Mesenchymal stem cell (in vitro differentiated cells and primary cell): ENCODE measurements at regions not wholly inside any gene's neighbourhood (a gene's known extent, or its start where the extent isn't known, plus 50 kb on each side); places are given as distances from the start of the nearest gene placed in this dataset.
"Not testable (repeated sequence)": the region's sequence is repeated elsewhere in the genome, so short reads cannot be mapped to it uniquely, and the experiment has no call there.

ENCODE experiments used
- DNase-seq: peaks from one replicate; pipeline ENCODE4 v3.0.0-alpha.2; 2013
- H2AFZ ChIP-seq: one replicate; pipeline ENCODE4 v1.6.1; 2013; ENCODE audit warnings: low read depth, mild to moderate bottlenecking, control low read depth, inconsistent platforms, low read length, moderate library complexity
- H2AK5ac ChIP-seq: 2 replicates; pipeline ENCODE4 v1.6.1; 2013; ENCODE audit warnings: low read length, moderate library complexity, mild to moderate bottlenecking, inconsistent platforms; ENCODE audit not compliant: severe bottlenecking
- H2BK120ac ChIP-seq: one replicate; pipeline ENCODE4 v1.6.1; 2013; ENCODE audit warnings: low read depth, mild to moderate bottlenecking, inconsistent platforms, low read length, moderate library complexity
- H2BK12ac ChIP-seq, 2 experiments: one replicate each; pipeline ENCODE4 v1.6.1; 2013; ENCODE audit warnings: inconsistent platforms in 2 of 2, low read length in 2 of 2, mild to moderate bottlenecking in 2 of 2, moderate library complexity in 2 of 2, control low read depth in 1 of 2
- H2BK15ac ChIP-seq: one replicate; pipeline ENCODE4 v1.6.1; 2013; ENCODE audit warnings: mild to moderate bottlenecking, low read depth, inconsistent platforms; ENCODE audit not compliant: poor library complexity, severe bottlenecking
- H2BK5ac ChIP-seq: 2 replicates; pipeline ENCODE4 v1.6.1; 2013; ENCODE audit warnings: low read depth, mild to moderate bottlenecking, low read length, control low read depth, inconsistent platforms; ENCODE audit not compliant: poor library complexity, severe bottlenecking
- H3K14ac ChIP-seq, 2 experiments: one replicate each; pipeline ENCODE4 v1.6.1; 2013; ENCODE audit warnings: inconsistent platforms in 2 of 2, low read length in 2 of 2, control low read depth in 1 of 2, mild to moderate bottlenecking in 1 of 2, moderate library complexity in 1 of 2
- H3K18ac ChIP-seq, 2 experiments: one replicate each; pipeline ENCODE4 v1.6.1; 2013; ENCODE audit warnings: inconsistent platforms in 2 of 2, low read length in 2 of 2, control low read depth in 1 of 2, low read depth in 1 of 2, mild to moderate bottlenecking in 1 of 2
- H3K23ac ChIP-seq, 2 experiments: one replicate each; pipeline ENCODE4 v1.6.1; 2013; ENCODE audit warnings: inconsistent platforms in 2 of 2, low read length in 2 of 2, mild to moderate bottlenecking in 2 of 2, moderate library complexity in 2 of 2, control low read depth in 1 of 2
- H3K27ac ChIP-seq: 2 replicates; pipeline ENCODE4 v1.5.1; 2013; ENCODE audit warnings: mild to moderate bottlenecking, moderate library complexity, low read length, control low read depth, inconsistent platforms; ENCODE audit not compliant: poor library complexity, severe bottlenecking
- H3K27me3 ChIP-seq, 2 experiments: 2 replicates each; pipeline versions ENCODE4 v1.6.1 to v1.7.0; 2013; ENCODE audit warnings: low read length in 2 of 2, mild to moderate bottlenecking in 2 of 2, moderate library complexity in 2 of 2, control low read depth in 1 of 2, inconsistent platforms in 1 of 2; ENCODE audit not compliant: control insufficient read depth in 1 of 2, insufficient read depth in 1 of 2
- H3K36me3 ChIP-seq, 2 experiments: 2 replicates each; pipeline versions ENCODE4 v1.6.1 to v1.7.0; 2013; ENCODE audit warnings: low read length in 2 of 2, control low read depth in 1 of 2, inconsistent platforms in 1 of 2, low read depth in 1 of 2, mild to moderate bottlenecking in 1 of 2; ENCODE audit not compliant: insufficient read depth in 2 of 2, control insufficient read depth in 1 of 2
- H3K4ac ChIP-seq, 2 experiments: one replicate each; pipeline ENCODE4 v1.6.1; 2013; ENCODE audit warnings: inconsistent platforms in 2 of 2, low read length in 2 of 2, mild to moderate bottlenecking in 2 of 2, moderate library complexity in 2 of 2, control low read depth in 1 of 2, low read depth in 1 of 2
- H3K4me1 ChIP-seq: 2 replicates; pipeline ENCODE4 v1.6.1; 2013; ENCODE audit warnings: low read depth, low read length, control low read depth; ENCODE audit not compliant: control insufficient read depth, insufficient read depth
- H3K4me2 ChIP-seq: 2 replicates; pipeline ENCODE4 v1.6.1; 2013; ENCODE audit warnings: low read length, mild to moderate bottlenecking, inconsistent platforms; ENCODE audit not compliant: poor library complexity, severe bottlenecking
- H3K4me3 ChIP-seq, 2 experiments: 2 replicates each; pipeline versions ENCODE4 v1.5.1 to v1.7.0; 2013; ENCODE audit warnings: low read length in 2 of 2, mild to moderate bottlenecking in 2 of 2, control low read depth in 1 of 2, low read depth in 1 of 2; ENCODE audit not compliant: insufficient read depth in 1 of 2
- H3K79me1 ChIP-seq: replicated peaks from 2 replicates; pipeline ENCODE4 v1.6.1; 2013; ENCODE audit warnings: mild to moderate bottlenecking, control low read depth, low read length, inconsistent platforms; ENCODE audit not compliant: poor library complexity, severe bottlenecking
- H3K9ac ChIP-seq: 2 replicates; pipeline ENCODE4 v1.7.0; 2013; ENCODE audit warnings: mild to moderate bottlenecking, low read length, moderate library complexity
- H3K9me3 ChIP-seq: 2 replicates; pipeline ENCODE4 v1.7.0; 2013; ENCODE audit warnings: mild to moderate bottlenecking, low read length; ENCODE audit not compliant: control insufficient read depth
- H4K8ac ChIP-seq: one replicate; pipeline ENCODE4 v1.6.1; 2013; ENCODE audit warnings: inconsistent platforms, mild to moderate bottlenecking, low read length, moderate library complexity
- H4K91ac ChIP-seq: one replicate; pipeline ENCODE4 v1.6.1; 2013; ENCODE audit warnings: mild to moderate bottlenecking, low read length, inconsistent platforms
- WGBS: methylation state at CpG from one replicate; pipeline ENCODE4 v1.1.7; 2013; ENCODE audit warnings: mixed read lengths; 5-methylcytosine and 5-hydroxymethylcytosine counted together

- not testable (repeated sequence) for H3K4me1 ChIP-seq, H3K27me3 ChIP-seq, H4K91ac ChIP-seq, H3K36me3 ChIP-seq, H4K8ac ChIP-seq, H2BK15ac ChIP-seq, H3K14ac ChIP-seq, H3K4ac ChIP-seq, H3K4me3 ChIP-seq, H3K27ac ChIP-seq, H2BK5ac ChIP-seq, H3K9ac ChIP-seq, H2BK12ac ChIP-seq, DNase-seq, H2BK120ac ChIP-seq, H3K9me3 ChIP-seq, H3K23ac ChIP-seq, H3K18ac ChIP-seq, H3K79me1 ChIP-seq, H3K4me2 ChIP-seq, H2AFZ ChIP-seq, H2AK5ac ChIP-seq
- WGBS = no CpG with 5 or more reads among the region's 3 CpGs
Measured at GRCh38 chr17:20387549-20387948, 79.8 kb downstream of the LGALS9B start.

GRCh38 chr17:20381358-20382300 is 85.7 kb downstream of the LGALS9B start:
- 0% methylated on average over 1 of the region's 20 CpGs for WGBS
- not testable (repeated sequence) for H3K79me1 ChIP-seq, H3K4me3 ChIP-seq, H4K91ac ChIP-seq, H3K4me1 ChIP-seq, H3K14ac ChIP-seq, H2AFZ ChIP-seq, H3K27me3 ChIP-seq, H4K8ac ChIP-seq, H2BK12ac ChIP-seq, H3K27ac ChIP-seq, H3K4me2 ChIP-seq, H3K36me3 ChIP-seq, H2BK5ac ChIP-seq, H3K9ac ChIP-seq, H3K23ac ChIP-seq, H2BK15ac ChIP-seq, H2BK120ac ChIP-seq, H3K4ac ChIP-seq, H2AK5ac ChIP-seq, H3K9me3 ChIP-seq, H3K18ac ChIP-seq
- peak; percentile 24 for DNase-seq

GRCh38 chr17:20380625-20381024 is 86.7 kb downstream of the LGALS9B start:
- H2AK5ac ChIP-seq, H3K27ac ChIP-seq, DNase-seq, H3K4ac ChIP-seq, H4K8ac ChIP-seq, H3K4me2 ChIP-seq, H3K23ac ChIP-seq, H3K4me1 ChIP-seq, H3K18ac ChIP-seq, H2BK120ac ChIP-seq, H2BK5ac ChIP-seq, H3K4me3 ChIP-seq, H3K79me1 ChIP-seq, H2BK12ac ChIP-seq, H2AFZ ChIP-seq, H2BK15ac ChIP-seq, H3K9ac ChIP-seq, H3K36me3 ChIP-seq, H3K14ac ChIP-seq, H3K27me3 ChIP-seq, H3K9me3 ChIP-seq, H4K91ac ChIP-seq: not testable (repeated sequence)
- 33% methylated on average over 1 of the region's 2 CpGs for WGBS

GRCh38 chr17:20379251-20379650 is 88.1 kb downstream of the LGALS9B start:
- H3K9me3 ChIP-seq, H3K14ac ChIP-seq, H2BK15ac ChIP-seq, H2BK12ac ChIP-seq, H3K27ac ChIP-seq, H4K8ac ChIP-seq, H3K4me3 ChIP-seq, H3K79me1 ChIP-seq, H2AK5ac ChIP-seq, H3K4ac ChIP-seq, H3K4me2 ChIP-seq, H2AFZ ChIP-seq, H4K91ac ChIP-seq, H2BK120ac ChIP-seq, H2BK5ac ChIP-seq, H3K18ac ChIP-seq, H3K4me1 ChIP-seq, H3K36me3 ChIP-seq, H3K23ac ChIP-seq, H3K9ac ChIP-seq, DNase-seq, H3K27me3 ChIP-seq: not testable (repeated sequence)
